Mucosa of gallbladder (tissue), 1 donor: ENCODE measurements at regions not wholly inside any gene's neighbourhood (a gene's known extent, or its start where the extent isn't known, plus 50 kb on each side); places are given as distances from the start of the nearest gene placed in this dataset.

Experiments used
- DNase-seq: peaks from one replicate; pipeline ENCODE4 v3.0.0-alpha.2; 2020; ENCODE audit warnings: low spot score
- donor health status: DM: no; HTN: no; CAD: no.

DNA sequence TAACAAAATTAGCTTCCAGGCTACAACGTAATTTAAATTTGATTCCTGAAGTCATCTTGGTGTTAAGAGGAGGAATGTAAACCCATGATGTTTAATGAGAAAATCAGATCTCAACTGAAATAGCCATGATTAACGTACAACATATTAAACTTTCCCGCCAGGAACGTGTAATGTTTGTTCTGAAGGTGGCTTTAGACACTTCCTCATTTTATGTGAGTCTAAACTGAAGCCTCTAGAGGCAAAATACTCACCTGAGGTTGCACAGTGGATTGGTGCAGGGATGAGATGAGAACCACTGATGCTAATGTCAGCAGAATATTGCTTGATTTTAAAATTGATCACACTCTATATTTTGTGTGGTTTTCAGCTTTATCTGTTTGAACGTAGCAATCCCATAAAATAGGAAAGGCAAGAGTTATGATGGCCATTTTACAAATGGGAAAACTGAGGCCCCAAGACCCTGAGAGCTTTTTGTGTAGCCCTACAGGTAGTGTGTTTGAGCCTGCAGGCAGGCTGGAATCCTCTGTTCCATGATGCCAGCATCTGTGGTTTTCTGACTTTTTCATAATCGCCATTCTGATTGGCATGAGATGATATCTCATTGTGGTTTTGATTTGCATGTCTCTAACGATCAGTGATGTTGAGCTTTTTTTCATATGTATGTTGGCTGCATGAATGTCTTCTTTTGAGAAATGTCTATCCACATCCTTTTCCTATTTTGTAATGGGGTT is 243.7 kb upstream of the BMPER start:
- DNase-seq = no peak

DNA sequence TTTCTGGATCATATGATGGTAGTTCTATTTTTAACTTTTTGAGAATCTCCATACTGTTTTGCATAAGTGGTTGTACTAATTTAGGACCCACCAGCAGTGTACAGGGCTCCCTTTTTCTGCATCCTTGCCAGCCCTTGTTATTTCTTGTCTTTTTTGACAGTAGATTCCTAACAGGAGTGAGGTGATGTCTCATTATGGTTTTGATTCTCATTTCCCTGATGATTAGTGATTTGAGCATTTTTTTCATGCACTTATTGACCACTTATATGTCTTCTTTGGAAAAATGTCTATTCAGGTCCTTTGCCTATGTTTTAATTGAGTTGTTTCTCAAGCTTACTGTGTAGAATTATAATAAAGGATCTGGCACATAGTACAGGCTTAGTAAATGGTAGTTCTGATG is 238.8 kb upstream of the BMPER start:
- DNase-seq = no peak

DNA sequence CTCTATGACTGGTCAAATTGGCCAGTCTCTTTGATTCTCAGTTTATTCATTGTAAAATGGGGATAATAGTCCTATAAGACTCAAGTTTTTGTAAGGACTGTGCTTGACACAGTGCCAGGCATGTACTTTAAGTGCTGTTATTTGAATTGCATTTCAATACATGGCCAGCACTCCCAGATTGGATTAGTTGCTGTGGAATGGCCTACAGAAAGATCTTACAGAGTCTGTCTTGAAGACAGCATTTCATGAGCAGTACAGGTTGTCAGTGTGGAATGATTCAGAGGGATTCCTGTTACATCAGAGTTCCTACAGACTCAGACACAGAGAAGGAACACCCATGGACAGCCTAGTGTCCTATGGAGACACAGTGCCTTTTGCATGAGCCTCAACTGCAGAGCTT is 238.1 kb upstream of the BMPER start:
- DNase-seq = no peak

DNA sequence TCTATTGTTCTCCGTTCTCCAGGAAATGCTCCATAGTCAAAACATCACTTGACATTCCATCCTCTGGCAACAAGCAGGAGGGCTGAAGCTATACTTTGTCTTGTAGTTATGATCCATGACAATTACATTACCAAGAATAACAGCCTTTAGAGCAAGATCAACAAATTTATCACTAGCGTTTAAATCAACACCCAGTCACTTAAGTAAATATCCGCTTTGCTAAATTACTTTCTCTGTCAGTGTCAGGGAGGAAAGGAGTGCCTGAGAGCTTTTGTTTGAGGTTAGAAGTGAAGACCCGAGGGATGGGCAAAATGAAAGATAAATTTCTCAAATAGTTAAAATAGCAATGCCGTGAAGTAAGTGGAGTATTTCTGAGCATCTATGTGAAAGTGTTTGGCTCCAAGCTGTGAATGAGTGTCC is 236.1 kb upstream of the BMPER start:
- DNase-seq = no peak

DNA sequence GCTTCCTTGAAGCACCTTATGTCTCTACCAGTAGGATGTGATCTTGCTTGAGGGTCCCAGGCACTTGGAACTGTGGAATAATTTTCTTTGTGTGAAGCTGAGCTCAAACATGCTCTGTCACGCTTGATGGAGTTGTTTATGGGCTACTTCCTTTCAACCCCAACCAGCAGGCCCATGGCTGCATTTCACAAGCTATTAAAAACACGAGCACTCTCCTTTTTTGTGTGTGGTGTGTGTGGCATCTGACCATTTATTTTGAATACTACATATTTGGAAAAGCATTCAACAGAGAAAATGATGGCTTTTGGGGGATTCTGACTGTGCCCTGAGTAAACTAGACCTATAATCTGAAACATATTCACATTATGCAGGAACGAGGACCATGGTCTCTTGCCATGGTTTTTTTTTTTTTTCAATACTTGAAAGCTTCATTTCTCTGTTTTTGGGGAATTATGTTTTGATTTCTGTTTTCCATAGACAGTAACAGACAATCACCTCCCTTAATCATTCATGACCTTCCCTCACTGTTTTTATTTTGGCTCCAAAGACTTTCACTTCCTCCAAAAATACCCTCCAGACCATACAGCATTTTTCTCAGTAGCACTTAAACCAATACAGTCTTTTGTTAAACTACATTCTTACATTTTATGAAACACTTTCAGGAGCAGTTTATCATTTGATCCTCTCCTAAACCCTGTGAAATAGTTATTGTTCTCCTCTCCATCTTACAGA is 233.6 kb upstream of the BMPER start:
- DNase-seq = no peak

DNA sequence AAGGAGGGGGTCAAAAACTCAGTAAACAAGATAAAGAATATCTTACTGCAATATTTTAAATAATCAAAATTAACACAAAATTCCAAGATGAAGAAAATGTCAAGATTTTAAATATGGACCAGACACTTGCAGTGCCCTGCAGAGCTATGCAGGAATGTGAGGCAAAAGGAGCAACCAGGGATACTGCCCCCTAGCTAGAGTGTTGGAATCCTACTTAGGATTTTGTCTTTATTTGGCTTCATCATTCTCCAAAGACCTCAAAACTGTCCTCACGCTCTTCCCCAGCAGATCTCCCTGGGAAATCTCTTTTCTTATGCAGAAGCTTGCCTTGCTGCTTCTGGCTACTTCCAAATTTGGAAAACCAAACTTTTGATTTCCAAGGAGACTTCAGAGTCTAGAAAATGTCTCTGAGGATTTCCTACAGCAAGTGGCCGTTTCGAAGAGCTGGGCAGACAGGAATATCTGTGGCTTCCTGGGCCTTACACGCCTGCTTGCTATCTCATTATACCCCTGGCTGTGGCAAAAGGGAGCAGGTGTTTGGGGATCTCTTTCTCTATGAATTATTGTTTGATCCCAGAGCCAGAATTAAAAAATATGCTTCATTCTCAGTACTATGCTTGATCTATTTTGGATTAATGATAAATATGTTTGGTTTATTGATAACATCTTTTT is 232.2 kb upstream of the BMPER start:
- no peak for DNase-seq

DNA sequence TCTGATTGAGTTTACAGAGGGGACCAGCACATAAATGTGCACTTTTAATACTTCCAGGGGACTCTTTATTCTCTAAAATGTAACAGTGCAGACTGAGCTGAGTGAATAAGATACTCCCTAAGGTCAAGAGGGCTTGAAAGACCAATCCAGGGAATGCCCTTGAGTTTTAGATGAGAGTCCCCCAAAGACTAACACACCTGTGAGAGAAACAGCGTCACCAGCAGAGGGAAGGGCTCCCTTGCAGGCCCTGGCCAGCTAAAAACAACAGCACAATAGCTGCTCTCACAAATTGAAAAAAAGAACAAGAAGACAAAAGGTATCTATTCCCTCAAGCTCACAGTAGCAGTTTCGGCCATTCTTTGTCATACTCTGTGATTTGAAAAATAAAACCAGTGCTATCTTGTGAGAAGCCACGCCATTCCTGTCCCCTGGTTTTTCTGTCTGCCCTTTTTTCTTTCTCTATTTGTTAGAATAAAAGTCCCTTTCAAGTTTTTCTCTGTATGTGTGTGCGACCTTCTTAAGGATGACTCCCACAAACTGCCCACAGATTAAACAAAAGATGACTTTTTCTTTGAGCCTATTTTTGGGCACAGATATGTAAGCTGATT is 230.4 kb upstream of the BMPER start:
- DNase-seq = no peak

DNA sequence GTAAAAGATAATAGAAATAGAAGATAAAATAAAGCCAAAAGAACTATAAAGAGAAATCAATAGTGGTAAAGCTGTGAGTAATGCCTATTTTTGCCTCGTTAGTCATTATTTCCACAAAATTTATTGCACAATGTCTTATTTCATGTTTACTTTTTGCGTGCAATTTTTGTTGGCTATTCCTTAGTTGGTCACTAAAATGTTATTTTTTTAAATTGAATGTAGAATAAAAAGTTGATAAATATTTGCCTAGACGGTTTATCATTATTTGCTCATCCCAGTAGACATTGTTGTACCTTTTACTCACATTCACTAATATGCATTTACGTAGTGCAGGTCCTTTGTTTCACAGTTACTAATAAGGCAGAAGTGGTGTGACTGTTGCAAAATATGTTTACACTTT is 227.8 kb upstream of the BMPER start:
- no peak for DNase-seq

DNA sequence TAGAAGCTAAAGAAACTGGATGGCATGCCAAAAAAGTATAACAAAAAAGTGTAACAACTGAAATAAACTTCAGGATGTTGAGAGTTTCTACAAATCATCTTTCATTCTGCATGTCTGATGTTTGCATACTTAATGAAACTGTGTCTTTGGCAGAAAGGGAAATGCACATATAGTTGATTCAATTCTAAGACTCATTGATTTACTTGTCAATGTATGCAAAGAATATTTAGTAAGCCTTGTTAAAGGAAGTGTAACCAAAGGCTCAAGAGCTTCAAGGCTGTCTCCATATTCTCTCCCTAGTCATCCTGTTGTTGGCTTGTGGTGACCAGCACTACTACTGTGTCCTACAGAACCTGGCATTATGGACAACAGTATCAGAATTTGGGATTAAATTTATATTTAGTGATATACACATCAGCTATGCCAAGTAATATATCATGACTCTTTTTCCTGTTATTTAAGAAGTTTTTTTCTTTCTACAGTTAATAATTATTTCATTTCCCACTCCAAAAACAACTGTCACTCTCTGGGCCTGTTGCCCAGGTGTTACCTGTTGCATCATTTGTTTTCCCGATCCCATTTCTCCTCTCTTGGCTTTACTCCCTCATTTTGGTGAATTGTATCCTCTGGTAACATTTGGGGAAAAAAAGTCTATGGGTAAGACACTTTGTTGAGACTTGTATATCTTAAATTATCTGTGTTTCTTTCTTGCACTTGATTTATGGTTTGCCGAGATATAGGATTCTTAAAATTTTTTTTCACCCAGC is 226.6 kb upstream of the BMPER start:
- DNase-seq = no peak

DNA sequence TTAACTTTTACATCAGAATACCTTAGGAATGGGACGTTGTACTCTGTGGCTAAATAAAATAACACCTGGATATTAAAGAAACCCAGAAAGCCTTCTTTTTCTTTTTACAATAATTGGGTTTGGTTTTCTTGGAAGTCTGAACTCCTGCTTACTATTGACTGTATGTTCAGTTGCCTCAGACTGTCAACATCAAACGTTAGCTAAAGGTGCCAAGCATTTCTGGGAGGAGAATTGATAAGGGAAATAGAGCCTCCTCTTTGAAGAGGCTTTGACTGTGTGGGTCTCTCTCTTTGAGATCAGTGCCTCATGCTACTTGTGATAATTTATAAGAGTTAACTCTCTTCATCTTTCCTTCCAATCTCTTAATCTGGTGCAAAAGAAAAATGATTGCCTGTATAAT is 224.7 kb upstream of the BMPER start:
- DNase-seq = no peak

DNA sequence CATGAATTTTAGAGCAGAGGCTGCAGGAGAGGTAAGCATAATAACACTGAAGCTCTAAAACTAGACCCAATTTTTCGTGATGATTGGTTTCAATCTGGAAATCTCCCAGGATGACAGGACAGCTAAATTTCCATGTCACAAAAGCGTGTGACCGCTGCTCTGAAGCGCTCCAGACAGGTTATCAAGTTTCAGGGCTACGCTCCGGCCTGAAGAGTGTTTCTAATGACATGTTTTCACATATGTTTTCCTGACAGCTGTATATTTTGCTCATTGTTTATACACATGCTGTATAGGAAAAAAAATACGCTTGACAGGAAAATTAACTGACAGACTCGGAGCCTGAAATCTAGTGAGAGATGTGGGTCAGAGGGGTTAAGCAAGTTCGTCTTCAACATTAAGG is 219.8 kb upstream of the BMPER start:
- DNase-seq = no peak

DNA sequence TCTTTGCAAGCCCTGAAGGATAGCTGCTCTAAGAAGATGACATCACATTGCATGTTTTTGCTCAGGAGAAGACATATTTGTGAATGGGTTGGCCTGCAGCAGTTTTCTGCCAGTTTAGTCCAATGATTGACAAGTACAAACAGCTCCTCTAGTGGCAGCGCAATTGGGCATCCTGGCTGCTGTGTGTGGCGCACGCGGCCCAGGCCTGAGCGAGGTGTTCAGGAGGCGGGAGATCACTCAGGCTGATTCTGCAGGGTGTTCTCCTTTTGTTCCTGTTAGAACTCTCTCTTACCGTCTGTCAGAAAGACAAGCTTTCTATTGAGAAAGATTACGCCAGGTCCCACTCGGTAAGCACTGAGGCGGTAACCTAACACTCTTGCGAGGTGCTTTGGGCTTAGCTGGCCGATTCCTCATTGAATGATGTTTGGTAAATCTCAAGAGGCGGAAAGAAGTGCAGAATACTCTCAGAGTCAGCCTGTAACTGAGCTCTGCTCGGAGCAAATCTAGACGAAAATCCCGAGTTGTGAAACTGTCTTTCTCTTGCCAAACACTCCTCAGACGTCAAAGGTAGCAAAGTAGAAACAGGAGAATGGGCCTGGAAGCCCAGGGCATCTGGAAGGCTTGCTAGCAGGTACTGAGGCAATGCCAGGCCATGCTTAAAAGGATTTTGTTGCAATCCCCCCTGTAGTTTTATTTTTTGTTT is 219.2 kb upstream of the BMPER start:
- DNase-seq = no peak

DNA sequence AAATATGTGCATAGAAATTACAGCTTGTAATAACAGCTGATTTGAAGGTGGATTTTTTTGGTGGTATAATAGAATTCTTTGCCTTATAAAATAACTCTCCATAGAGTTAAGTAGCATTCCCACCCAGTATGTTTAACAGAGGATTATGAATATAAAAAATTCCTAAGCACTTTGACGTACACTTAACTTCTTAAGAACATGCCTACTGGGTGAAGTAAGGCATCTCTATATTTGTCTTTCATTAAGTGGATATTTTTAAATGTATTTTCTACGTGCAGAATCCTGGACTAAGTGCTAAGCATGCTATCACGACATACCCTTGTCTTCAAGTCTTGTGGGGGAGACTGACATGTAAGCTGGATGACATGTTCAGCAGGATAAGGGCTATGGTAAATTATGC is 217.7 kb upstream of the BMPER start:
- no peak for DNase-seq

DNA sequence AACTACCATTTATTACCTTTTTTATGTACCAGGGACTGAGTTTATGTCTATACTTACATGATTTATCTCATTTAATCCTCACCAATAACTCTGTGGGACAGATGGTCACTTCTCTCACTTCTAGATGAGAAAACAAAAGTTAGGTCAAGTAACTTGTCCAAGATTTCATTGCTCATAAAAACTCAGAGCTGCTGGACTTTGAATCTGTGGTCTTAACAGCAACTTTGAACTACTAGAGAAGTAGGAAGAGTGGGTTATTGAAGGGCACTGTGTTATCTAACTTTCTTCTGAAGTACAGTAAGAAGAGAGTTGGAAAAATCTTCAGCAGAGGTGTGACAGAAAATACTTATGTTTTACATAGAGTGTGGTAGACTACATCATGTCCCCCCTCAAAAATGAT is 214.2 kb upstream of the BMPER start:
- no peak for DNase-seq

DNA sequence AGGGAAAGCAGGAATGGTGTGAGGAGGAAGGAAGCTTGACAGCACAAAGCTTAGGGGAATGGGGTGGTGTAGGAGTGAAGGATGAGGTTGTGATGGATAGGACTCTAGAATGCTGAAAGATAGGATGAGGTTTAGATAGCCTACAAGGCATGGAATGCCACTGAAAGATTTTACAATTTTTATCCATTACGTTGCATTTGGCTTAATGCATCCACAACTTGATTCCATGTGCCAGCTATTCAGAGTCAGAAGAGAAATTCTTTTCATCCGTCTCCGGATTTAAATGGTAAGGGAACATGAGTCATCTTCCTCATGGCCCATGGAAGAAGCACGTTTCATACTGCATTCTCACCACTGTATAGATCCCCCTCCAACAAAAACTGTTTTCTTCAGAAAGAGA is 212.4 kb upstream of the BMPER start:
- DNase-seq = no peak

DNA sequence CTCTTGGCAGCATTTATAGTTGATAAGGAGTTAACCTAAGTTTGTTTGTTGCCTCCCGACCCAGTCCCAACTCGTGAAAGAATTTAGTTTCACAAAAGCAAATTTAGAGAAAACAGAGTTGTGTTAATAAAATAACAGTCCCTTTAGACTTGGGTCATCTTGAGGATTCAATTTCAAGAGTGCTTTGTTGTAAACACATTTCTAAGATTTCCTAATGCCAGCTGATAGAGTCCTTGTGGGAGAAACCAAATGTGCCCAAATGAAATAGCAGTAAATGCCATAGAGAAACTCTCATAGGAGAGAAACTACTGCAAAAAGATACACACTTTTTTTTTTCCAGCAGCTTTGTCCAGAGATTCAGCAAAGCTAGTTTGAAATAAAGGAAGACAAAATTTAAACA is 211.3 kb upstream of the BMPER start:
- DNase-seq = no peak

DNA sequence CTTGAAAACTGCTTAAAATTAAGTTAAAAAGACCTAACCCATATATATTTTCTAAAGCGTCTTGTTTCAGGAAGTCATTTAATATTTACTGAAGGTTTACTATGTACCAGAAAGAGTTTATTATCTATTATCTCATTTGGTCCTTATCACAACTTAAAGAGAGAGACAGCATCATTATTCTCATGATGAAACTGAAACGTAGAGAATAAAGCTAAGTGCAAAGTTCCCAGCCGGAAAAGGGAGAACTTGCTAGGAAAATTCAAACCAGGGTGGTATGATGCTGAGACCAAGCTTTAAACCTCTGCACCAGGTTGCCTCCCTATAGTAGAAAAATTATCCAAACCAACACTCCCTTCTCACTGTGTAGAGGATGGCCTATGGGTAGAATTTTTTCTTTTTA is 207.7 kb upstream of the BMPER start:
- no peak for DNase-seq

DNA sequence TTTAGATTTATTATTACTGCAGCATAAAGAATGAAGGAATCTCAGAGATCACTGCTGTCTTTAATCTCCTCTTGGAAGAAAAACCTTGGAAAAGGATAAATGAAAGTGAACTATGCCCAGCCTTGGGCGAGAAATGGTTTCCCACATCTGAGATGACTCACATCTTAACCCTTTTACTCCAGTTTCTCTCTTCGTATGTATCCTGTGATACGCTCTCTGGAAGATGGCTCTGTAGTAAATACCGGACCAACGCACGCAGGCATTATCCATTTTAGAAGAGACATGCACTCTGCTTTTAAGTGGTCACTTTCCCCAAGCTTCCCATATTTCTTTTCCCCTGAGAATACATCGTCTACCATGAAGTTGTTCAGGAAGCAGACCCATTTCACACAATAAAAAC is 207.3 kb upstream of the BMPER start:
- DNase-seq = no peak

DNA sequence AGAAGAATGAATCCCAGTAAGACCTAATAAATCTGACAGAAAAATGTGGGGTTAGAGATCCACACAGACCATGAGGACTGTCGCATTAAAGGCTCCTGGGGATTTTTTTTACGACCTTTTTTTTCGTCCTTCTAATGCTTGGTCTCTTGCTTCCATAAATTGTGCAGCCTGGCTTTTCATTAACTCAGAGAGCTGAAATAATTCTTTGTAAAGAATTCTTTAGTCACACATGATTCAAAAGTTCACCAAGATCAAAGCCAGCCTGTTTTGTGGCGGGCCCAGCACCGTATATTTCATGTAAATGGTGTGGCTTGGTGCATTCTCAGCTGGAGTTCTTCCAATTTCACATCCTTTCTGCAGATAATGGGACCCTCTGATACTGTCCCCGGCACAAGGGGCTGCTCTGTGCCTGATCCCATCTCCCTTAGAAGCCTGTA is 206.6 kb upstream of the BMPER start:
- no peak for DNase-seq

DNA sequence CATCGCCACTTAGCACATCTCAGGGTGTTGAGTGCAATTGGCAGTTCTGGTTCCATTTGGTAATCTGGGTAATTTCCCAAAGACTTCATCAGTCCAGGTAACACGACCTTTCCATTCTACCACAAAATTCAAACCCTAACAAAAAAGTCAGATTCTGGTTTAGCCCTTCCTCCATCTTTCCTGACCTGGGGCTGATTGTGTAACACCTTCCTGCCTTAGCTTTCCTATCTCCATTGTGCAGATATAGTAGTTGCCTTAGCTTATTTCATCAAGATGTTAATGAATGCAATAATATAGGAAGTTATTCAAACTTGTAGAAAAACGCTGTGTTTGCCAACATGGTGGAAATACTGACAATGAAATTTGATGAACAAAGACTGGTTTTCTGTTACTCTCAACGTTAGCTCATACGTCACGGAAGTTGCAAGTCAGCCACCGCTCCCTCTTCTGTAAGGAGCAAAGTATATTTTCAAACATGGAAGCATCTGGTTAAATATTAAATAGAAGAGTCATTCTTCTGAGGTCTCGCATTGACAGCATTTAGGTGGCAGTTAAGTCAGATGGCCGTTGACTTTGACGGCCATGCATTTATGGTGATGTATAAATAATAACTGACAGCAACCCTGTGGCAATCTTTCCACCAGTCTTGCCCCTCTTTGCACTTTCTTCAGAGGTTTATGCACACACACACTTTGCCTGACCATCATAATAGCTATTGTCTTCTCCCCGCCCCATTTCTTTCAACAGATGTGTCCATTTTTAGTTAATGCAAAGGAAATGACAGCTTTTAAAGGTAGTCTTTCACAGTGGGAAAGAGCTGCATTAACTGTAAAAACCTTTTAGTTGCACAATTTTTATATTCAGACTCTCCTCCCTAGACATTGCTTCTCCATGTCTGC is 205.1 kb upstream of the BMPER start:
- DNase-seq = no peak
